BLaER1 treated with 17β-estradiol and CSF1 and Interleukin-3, amounts not matched to agents 10 nM and 100 nM (cell line): ENCODE measurements at regions not wholly inside any gene's neighbourhood (a gene's known extent, or its start where the extent isn't known, plus 50 kb on each side); places are given as distances from the start of the nearest gene placed in this dataset.

Experiments used
- H3K27ac ChIP-seq, 11 experiments: shearing (Covaris generic); formaldehyde crosslinking; 2 replicates each; pipeline ENCODE4 v1.8.1; 2022
- H3K27me3 ChIP-seq, 11 experiments: shearing (Covaris generic); formaldehyde crosslinking; 2 replicates each; pipeline ENCODE4 v1.8.1; 2022
- H3K36me3 ChIP-seq, 11 experiments: shearing (Covaris generic); formaldehyde crosslinking; 2 replicates each; pipeline ENCODE4 v1.8.1; 2022
- H3K4me1 ChIP-seq, 10 experiments: shearing (Covaris generic); formaldehyde crosslinking; 2 replicates each; pipeline ENCODE4 v1.8.1; 2022
- H3K4me2 ChIP-seq, 11 experiments: shearing (Covaris generic); formaldehyde crosslinking; 2 replicates each; pipeline ENCODE4 v1.8.1; 2022
- H3K4me3 ChIP-seq, 10 experiments: shearing (Covaris generic); formaldehyde crosslinking; 2 replicates each; pipeline ENCODE4 v1.8.1; 2022
- H3K9ac ChIP-seq, 11 experiments: shearing (Covaris generic); formaldehyde crosslinking; 2 replicates each; pipeline ENCODE4 v1.8.1; 2022
- H3K9me3 ChIP-seq, 11 experiments: shearing (Covaris generic); formaldehyde crosslinking; replicated peaks in 1 of 11; 2 replicates each; pipeline ENCODE4 v1.8.1; 2022
- H4K20me1 ChIP-seq, 11 experiments: shearing (Covaris generic); formaldehyde crosslinking; 2 replicates each; pipeline ENCODE4 v1.8.1; 2022
- Cebpa-rat ChIP-seq, 11 experiments: shearing (Covaris generic); IDR thresholded peaks; 2 replicates each; pipeline ENCODE4 v1.8.1; 2022

- H3K27ac ChIP-seq = peak overlapping the region in 4 of 11 experiments; percentile 7 to 45 (median 23); a peak in 5 of 22 replicates
- no peaks in the 10 kb centered on the region for H3K36me3 ChIP-seq
- peaks cover 17 to 59% (median 42%) of the 10 kb centered on the region in 10 experiments for H3K4me1 ChIP-seq
- no peaks in the 10 kb centered on the region for H3K9me3 ChIP-seq
- no peak overlapping the region for H3K9ac ChIP-seq
- H3K4me2 ChIP-seq = peak overlapping the region; percentile 31 to 79 (median 65)
- no peak for TF ChIP-seq Cebpa-rat (IDR thresholded peaks at IDR 0.05)
- no peaks in the 10 kb centered on the region for H4K20me1 ChIP-seq
- H3K27me3 ChIP-seq = no peaks in the 10 kb centered on the region
- H3K4me3 ChIP-seq = no peak overlapping the region
Measured at GRCh38 chr3:124084022-124084881, 92.3 kb upstream of the ROPN1 start.

- no peak overlapping the region for H3K27ac ChIP-seq
- H3K9ac ChIP-seq = no peak overlapping the region
- no peak for TF ChIP-seq Cebpa-rat (IDR thresholded peaks at IDR 0.05)
- H3K4me3 ChIP-seq = no peak overlapping the region
- H3K36me3 ChIP-seq = no peaks in the 10 kb centered on the region
- H3K4me2 ChIP-seq = peak overlapping the region in 6 of 11 experiments; percentile 11 to 41 (median 30); a peak in 7 of 22 replicates
- no peaks in the 10 kb centered on the region for H3K27me3 ChIP-seq
- H4K20me1 ChIP-seq = no peaks in the 10 kb centered on the region
- H3K4me1 ChIP-seq = peaks cover 6 to 35% (median 20%) of the 10 kb centered on the region in 10 experiments
- no peaks in the 10 kb centered on the region for H3K9me3 ChIP-seq
Measured at GRCh38 chr3:124088801-124089200, 96.9 kb upstream of the ROPN1 start.

- Histone ChIP-seq H3K36me3 (no peaks in the 10 kb centered on the region), H3K9me3 (no peaks in the 10 kb centered on the region), H3K9ac (no peak overlapping the region), H3K4me1 (peaks cover 2 to 31% (median 16%) of the 10 kb centered on the region in 10 experiments), H4K20me1 (no peaks in the 10 kb centered on the region), H3K27ac (no peak overlapping the region), H3K27me3 (no peaks in the 10 kb centered on the region), H3K4me3 (no peak overlapping the region), H3K4me2 (peak overlapping the region in 7 of 11 experiments; percentile 11 to 41 (median 31); a peak in 8 of 22 replicates)
- no peak for TF ChIP-seq Cebpa-rat (IDR thresholded peaks at IDR 0.05)
Measured at GRCh38 chr3:124089214-124089613, 97.3 kb upstream of the ROPN1 start.

DNA sequence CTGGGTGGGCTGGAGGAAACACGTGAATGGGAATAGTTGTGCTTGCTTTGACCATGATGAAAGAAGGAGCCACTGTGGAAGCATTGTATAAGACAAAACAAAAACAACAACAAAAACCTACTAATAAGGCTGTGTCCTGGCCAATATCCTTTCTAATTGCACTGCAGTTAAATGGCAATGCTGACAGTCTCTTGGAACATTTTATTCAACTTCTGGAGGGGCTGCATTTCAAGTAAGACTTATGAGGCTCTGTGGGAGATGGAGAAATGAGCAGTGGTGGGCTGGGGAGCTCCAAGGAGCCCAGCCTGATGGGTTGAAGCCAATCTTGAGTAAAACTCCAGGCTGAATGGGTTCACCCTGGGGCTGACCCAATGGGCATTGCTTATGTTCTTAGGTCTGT, 99.8 kb upstream of the ROPN1 start:
- H3K4me2 ChIP-seq = no peak overlapping the region
- H3K36me3 ChIP-seq = no peaks in the 10 kb centered on the region
- peaks cover 0 to 17% (median 5%) of the 10 kb centered on the region in 10 experiments; a peak in 9 of 20 replicates for H3K4me1 ChIP-seq
- H4K20me1 ChIP-seq = no peaks in the 10 kb centered on the region
- H3K9ac ChIP-seq = no peak overlapping the region
- H3K4me3 ChIP-seq = no peak overlapping the region
- no peak for TF ChIP-seq Cebpa-rat (IDR thresholded peaks at IDR 0.05)
- H3K27ac ChIP-seq = no peak overlapping the region
- H3K9me3 ChIP-seq = no peaks in the 10 kb centered on the region
- H3K27me3 ChIP-seq = no peaks in the 10 kb centered on the region

- H3K27me3 ChIP-seq = no peaks in the 10 kb centered on the region
- no peaks in the 10 kb centered on the region for H4K20me1 ChIP-seq
- no peak overlapping the region for H3K4me2 ChIP-seq
- H3K4me3 ChIP-seq = no peak overlapping the region
- H3K36me3 ChIP-seq = no peaks in the 10 kb centered on the region
- no peaks in the 10 kb centered on the region for H3K9me3 ChIP-seq
- H3K4me1 ChIP-seq = peaks cover 0 to 11% (median 5%) of the 10 kb centered on the region in 10 experiments; a peak in 9 of 20 replicates
- H3K9ac ChIP-seq = no peak overlapping the region
- no peak overlapping the region for H3K27ac ChIP-seq
- TF ChIP-seq Cebpa-rat (IDR thresholded peaks at IDR 0.05) = no peak
Measured at GRCh38 chr3:124092811-124093210, 100.9 kb upstream of the ROPN1 start.

DNA sequence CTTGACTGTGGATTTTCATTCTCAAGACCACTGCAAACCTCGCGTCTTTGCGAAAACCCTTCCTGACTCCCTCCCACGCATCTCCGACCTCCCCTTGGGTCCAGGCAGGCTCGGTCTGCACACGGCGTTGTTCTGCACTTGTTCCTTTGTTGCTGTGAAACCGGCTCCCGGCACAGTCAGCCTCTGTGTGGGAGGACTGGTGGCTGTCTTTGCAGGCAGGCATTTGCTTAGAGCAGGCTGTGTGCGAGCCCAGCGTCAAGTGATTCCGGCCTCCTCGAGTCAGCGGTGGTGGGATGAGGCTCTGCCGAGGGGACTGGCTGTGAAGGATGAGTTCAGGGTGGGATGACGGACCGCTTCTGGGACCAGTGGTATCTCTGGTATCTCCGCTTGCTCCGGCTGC, 102.6 kb upstream of the ROPN1 start:
- H3K4me3 ChIP-seq = no peak overlapping the region
- TF ChIP-seq Cebpa-rat (IDR thresholded peaks at IDR 0.05) = no peak
- H3K9ac ChIP-seq = no peak overlapping the region
- H3K27me3 ChIP-seq = no peaks in the 10 kb centered on the region
- no peaks in the 10 kb centered on the region for H3K36me3 ChIP-seq
- no peaks in the 10 kb centered on the region; a peak in 1 of 22 replicates for H3K9me3 ChIP-seq
- H3K4me2 ChIP-seq = no peak overlapping the region
- H3K27ac ChIP-seq = no peak overlapping the region
- peaks cover 0 to 3% (median under 1%) of the 10 kb centered on the region in 10 experiments; a peak in 6 of 20 replicates for H3K4me1 ChIP-seq
- H4K20me1 ChIP-seq = no peaks in the 10 kb centered on the region

- TF ChIP-seq Cebpa-rat (IDR thresholded peaks at IDR 0.05) = no peak
- Histone ChIP-seq H3K4me1 (no peaks in the 10 kb centered on the region), H3K27ac (no peak overlapping the region), H3K4me3 (no peak overlapping the region), H4K20me1 (no peaks in the 10 kb centered on the region), H3K9ac (no peak overlapping the region), H3K4me2 (no peak overlapping the region), H3K36me3 (no peaks in the 10 kb centered on the region), H3K9me3 (no peaks in the 10 kb centered on the region; a peak in 1 of 22 replicates), H3K27me3 (no peaks in the 10 kb centered on the region)
Measured at GRCh38 chr3:124097362-124098131, 105.6 kb upstream of the ROPN1 start.

GRCh38 chr3:124101643-124102042, 109.7 kb upstream of the ROPN1 start:
- no peak overlapping the region for H3K4me3 ChIP-seq
- H3K36me3 ChIP-seq = no peaks in the 10 kb centered on the region
- H3K27me3 ChIP-seq = no peaks in the 10 kb centered on the region
- H3K4me1 ChIP-seq = peaks cover 0 to 14% (median 3%) of the 10 kb centered on the region in 10 experiments; a peak in 9 of 20 replicates
- H3K4me2 ChIP-seq = no peak overlapping the region
- no peak for TF ChIP-seq Cebpa-rat (IDR thresholded peaks at IDR 0.05)
- H3K9ac ChIP-seq = no peak overlapping the region
- no peak overlapping the region for H3K27ac ChIP-seq
- no peaks in the 10 kb centered on the region for H4K20me1 ChIP-seq
- H3K9me3 ChIP-seq = no peaks in the 10 kb centered on the region; a peak in 1 of 22 replicates
